ENCODE measurements at regions not wholly inside any gene's neighbourhood (a gene's known extent, or its start where the extent isn't known, plus 50 kb on each side); places are given as distances from the start of the nearest gene placed in this dataset.
A peak's percentile ranks its signal among the peaks of the same experiment; 100 is the strongest.

GRCh38 chr13:31946091-31946770, 85.3 kb upstream of the FRY start:
- no peak for DNase-seq (ENCODE audit: low read depth)
- H3K4me3 ChIP-seq (ENCODE audit: low read length): no peak overlapping the region
- TF ChIP-seq CTCF (IDR thresholded peaks at IDR 0.05; ENCODE audit: insufficient read depth, low read depth, low read length, missing control alignments): no peak

- no peak overlapping the region for H3K4me3 ChIP-seq (ENCODE audit: low read length)
- DNase-seq (ENCODE audit: low read depth): no peak
- no peak for TF ChIP-seq CTCF (IDR thresholded peaks at IDR 0.05; ENCODE audit: insufficient read depth, low read depth, low read length, missing control alignments)
Observed at GRCh38 chr13:31947105-31947504, 84.5 kb upstream of the FRY start.

GRCh38 chr13:31947506-31947905, 84.1 kb upstream of the FRY start:
- no peak for DNase-seq (ENCODE audit: low read depth)
- TF ChIP-seq CTCF (IDR thresholded peaks at IDR 0.05; ENCODE audit: insufficient read depth, low read depth, low read length, missing control alignments): no peak
- no peak overlapping the region for H3K4me3 ChIP-seq (ENCODE audit: low read length)

- DNase-seq (ENCODE audit: low read depth): no peak
- TF ChIP-seq CTCF (IDR thresholded peaks at IDR 0.05; ENCODE audit: insufficient read depth, low read depth, low read length, missing control alignments): no peak
- no peak overlapping the region for H3K4me3 ChIP-seq (ENCODE audit: low read length)
Observed at GRCh38 chr13:31949486-31949885, 82.1 kb upstream of the FRY start.

- TF ChIP-seq CTCF (IDR thresholded peaks at IDR 0.05; ENCODE audit: insufficient read depth, low read depth, low read length, missing control alignments): no peak
- DNase-seq (ENCODE audit: low read depth): peak; percentile 35
- no peak overlapping the region for H3K4me3 ChIP-seq (ENCODE audit: low read length)
Observed at GRCh38 chr13:31950111-31950815, 81.3 kb upstream of the FRY start.

GRCh38 chr13:31951215-31951678, 80.3 kb upstream of the FRY start:
- TF ChIP-seq CTCF (IDR thresholded peaks at IDR 0.05; ENCODE audit: insufficient read depth, low read depth, low read length, missing control alignments): no peak
- peak; percentile 79 for DNase-seq (ENCODE audit: low read depth)
- H3K4me3 ChIP-seq (ENCODE audit: low read length): no peak overlapping the region
